ENCODE measurements at regions not wholly inside any gene's neighbourhood (a gene's known extent, or its start where the extent isn't known, plus 50 kb on each side); places are given as distances from the start of the nearest gene placed in this dataset.

GRCh38 chr6:68044264-68044663, 590.8 kb upstream of the ADGRB3 start:
- TF ChIP-seq, protein P1, sequence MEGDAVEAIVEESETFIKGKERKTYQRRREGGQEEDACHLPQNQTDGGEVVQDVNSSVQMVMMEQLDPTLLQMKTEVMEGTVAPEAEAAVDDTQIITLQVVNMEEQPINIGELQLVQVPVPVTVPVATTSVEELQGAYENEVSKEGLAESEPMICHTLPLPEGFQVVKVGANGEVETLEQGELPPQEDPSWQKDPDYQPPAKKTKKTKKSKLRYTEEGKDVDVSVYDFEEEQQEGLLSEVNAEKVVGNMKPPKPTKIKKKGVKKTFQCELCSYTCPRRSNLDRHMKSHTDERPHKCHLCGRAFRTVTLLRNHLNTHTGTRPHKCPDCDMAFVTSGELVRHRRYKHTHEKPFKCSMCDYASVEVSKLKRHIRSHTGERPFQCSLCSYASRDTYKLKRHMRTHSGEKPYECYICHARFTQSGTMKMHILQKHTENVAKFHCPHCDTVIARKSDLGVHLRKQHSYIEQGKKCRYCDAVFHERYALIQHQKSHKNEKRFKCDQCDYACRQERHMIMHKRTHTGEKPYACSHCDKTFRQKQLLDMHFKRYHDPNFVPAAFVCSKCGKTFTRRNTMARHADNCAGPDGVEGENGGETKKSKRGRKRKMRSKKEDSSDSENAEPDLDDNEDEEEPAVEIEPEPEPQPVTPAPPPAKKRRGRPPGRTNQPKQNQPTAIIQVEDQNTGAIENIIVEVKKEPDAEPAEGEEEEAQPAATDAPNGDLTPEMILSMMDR (conservative IDR thresholded peaks at IDR 0.05; ENCODE audit: control insufficient read depth, insufficient read depth, low read depth, low read length): no peak
- H3K4me3 ChIP-seq (ENCODE audit: control insufficient read depth, low read depth, low read length): no peak overlapping the region
- no peak for DNase-seq (ENCODE audit: low read depth)

- H3K4me3 ChIP-seq (ENCODE audit: control insufficient read depth, low read depth, low read length): no peak overlapping the region
- TF ChIP-seq, protein P1 (conservative IDR thresholded peaks at IDR 0.05; ENCODE audit: control insufficient read depth, insufficient read depth, low read depth, low read length): no peak
- DNase-seq (ENCODE audit: low read depth): no peak
Observed at GRCh38 chr6:68043122-68043398, 592.0 kb upstream of the ADGRB3 start.

- no peak for DNase-seq (ENCODE audit: low read depth)
- H3K4me3 ChIP-seq (ENCODE audit: control insufficient read depth, low read depth, low read length): no peak overlapping the region
- TF ChIP-seq, protein P1 (conservative IDR thresholded peaks at IDR 0.05; ENCODE audit: control insufficient read depth, insufficient read depth, low read depth, low read length): no peak
Observed at GRCh38 chr6:68042339-68043121, 592.6 kb upstream of the ADGRB3 start.

DNA sequence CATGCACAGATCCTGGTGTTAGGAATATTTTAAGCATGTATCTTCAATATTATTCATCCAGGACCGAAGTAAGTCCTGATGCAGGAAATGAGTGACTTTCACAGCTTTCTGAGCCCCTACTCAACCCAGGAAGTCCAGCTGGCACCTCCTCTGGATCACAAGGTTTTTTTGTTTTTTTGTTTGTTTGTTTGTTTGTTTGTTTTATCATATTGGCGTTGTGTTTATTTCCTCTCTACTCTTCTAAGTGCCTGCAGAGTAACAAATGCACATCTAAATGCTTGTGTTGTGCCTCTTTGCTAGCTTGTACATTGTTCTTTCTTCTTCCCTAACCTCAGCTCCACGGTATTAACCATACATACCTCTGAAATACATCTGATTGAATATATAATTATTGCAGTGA, 594.3 kb upstream of the ADGRB3 start:
- TF ChIP-seq, protein P1 (conservative IDR thresholded peaks at IDR 0.05; ENCODE audit: control insufficient read depth, insufficient read depth, low read depth, low read length): no peak
- H3K4me3 ChIP-seq (ENCODE audit: control insufficient read depth, low read depth, low read length): no peak overlapping the region
- DNase-seq (ENCODE audit: low read depth): no peak

GRCh38 chr6:68040312-68040778, 594.7 kb upstream of the ADGRB3 start:
- no peak for DNase-seq (ENCODE audit: low read depth)
- TF ChIP-seq, protein P1 (conservative IDR thresholded peaks at IDR 0.05; ENCODE audit: control insufficient read depth, insufficient read depth, low read depth, low read length): no peak
- H3K4me3 ChIP-seq (ENCODE audit: control insufficient read depth, low read depth, low read length): no peak overlapping the region

GRCh38 chr6:68039641-68040311, 595.3 kb upstream of the ADGRB3 start:
- TF ChIP-seq, protein P1 (conservative IDR thresholded peaks at IDR 0.05; ENCODE audit: control insufficient read depth, insufficient read depth, low read depth, low read length): no peak
- DNase-seq (ENCODE audit: low read depth): no peak
- H3K4me3 ChIP-seq (ENCODE audit: control insufficient read depth, low read depth, low read length): no peak overlapping the region
